ENCODE measurements at regions not wholly inside any gene's neighbourhood (a gene's known extent, or its start where the extent isn't known, plus 50 kb on each side); places are given as distances from the start of the nearest gene placed in this dataset.

- Histone ChIP-seq H3K4me1 (ENCODE audit: control insufficient read depth, insufficient read depth, low read length) (no peaks in the 10 kb centered on the region), H3K56ac (ENCODE audit: extremely low read depth, insufficient read depth, low read length) (no peak overlapping the region), H3K18ac (ENCODE audit: low read depth, low read length) (no peak overlapping the region), H2AK9ac (replicated peaks; ENCODE audit: low read depth, low read length, poor library complexity) (no peak overlapping the region), H2AFZ (replicated peaks; ENCODE audit: low read length, poor library complexity) (no peak overlapping the region), H3K9ac (ENCODE audit: low read depth, low read length) (no peak overlapping the region), H2AK5ac (ENCODE audit: low read depth, low read length) (no peak overlapping the region), H4K8ac (ENCODE audit: low read depth in 2 of 2, low read length in 2 of 2) (no peak overlapping the region), H3K4me2 (ENCODE audit: low read depth, low read length) (no peak overlapping the region), H3K4me3 (ENCODE audit: insufficient read depth, low read depth, low read length) (no peak overlapping the region), H3K14ac (replicated peaks; ENCODE audit: low read depth, low read length) (no peak overlapping the region), H4K5ac (ENCODE audit: low read depth, low read length) (no peak overlapping the region), H3K27ac (ENCODE audit: insufficient read depth, low read length) (no peak overlapping the region), H3K4ac (ENCODE audit: low read depth, low read length) (no peak overlapping the region), H4K91ac (ENCODE audit: insufficient read depth, low read depth, low read length) (no peak overlapping the region), H2BK15ac (ENCODE audit: low read depth, low read length) (no peak overlapping the region), H3K79me1 (ENCODE audit: low read depth in 1 of 2, low read length in 2 of 2) (no peaks in the 10 kb centered on the region), H2BK120ac (ENCODE audit: low read depth, low read length) (no peak overlapping the region), H3K23ac (ENCODE audit: low read depth, low read length) (no peak overlapping the region), H3K9me1 (ENCODE audit: insufficient read depth, low read length) (no peaks in the 10 kb centered on the region), H3K9me3 (ENCODE audit: control insufficient read depth, insufficient read depth, low read length) (no peaks in the 10 kb centered on the region), H3K36me3 (ENCODE audit: control insufficient read depth, insufficient read depth, low read length) (no peaks in the 10 kb centered on the region), H3K27me3 (ENCODE audit: control insufficient read depth, insufficient read depth, low read length) (peaks cover 5% of the 10 kb centered on the region), H2BK20ac (ENCODE audit: low read depth, low read length) (no peak overlapping the region), H4K20me1 (ENCODE audit: insufficient read depth, low read length) (no peaks in the 10 kb centered on the region), H2BK5ac (ENCODE audit: low read depth, low read length, poor library complexity, severe bottlenecking) (no peak overlapping the region)
- ChIA-PET POLR2A (ENCODE audit: unreplicated experiment) (no interaction called here), CTCF (no interaction called here)
- ATAC-seq (ENCODE audit: low read depth) (no peak), DNase-seq (no peak)
- no peak for TF ChIP-seq BHLHE40 (IDR thresholded peaks at IDR 0.05; ENCODE audit: low read depth, low read length)
- no peak for TF ChIP-seq RCOR1 (IDR thresholded peaks at IDR 0.05; ENCODE audit: insufficient replicate concordance, low read length)
- no peak for TF ChIP-seq CHD1 (IDR thresholded peaks at IDR 0.05; ENCODE audit: low read depth, low read length)
- TF ChIP-seq MAFK (IDR thresholded peaks at IDR 0.05; ENCODE audit: low read depth, low read length): no peak
- TF ChIP-seq, protein P1, sequence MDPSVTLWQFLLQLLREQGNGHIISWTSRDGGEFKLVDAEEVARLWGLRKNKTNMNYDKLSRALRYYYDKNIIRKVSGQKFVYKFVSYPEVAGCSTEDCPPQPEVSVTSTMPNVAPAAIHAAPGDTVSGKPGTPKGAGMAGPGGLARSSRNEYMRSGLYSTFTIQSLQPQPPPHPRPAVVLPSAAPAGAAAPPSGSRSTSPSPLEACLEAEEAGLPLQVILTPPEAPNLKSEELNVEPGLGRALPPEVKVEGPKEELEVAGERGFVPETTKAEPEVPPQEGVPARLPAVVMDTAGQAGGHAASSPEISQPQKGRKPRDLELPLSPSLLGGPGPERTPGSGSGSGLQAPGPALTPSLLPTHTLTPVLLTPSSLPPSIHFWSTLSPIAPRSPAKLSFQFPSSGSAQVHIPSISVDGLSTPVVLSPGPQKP (IDR thresholded peaks at IDR 0.05; ENCODE audit: borderline replicate concordance, low read depth, low read length): no peak
- in situ Hi-C loops (cut with MboI; ENCODE audit: low sequenced_read_pairs): no loop called here
- intact Hi-C loops (cut with micrococcal nuclease): no loop called here
- dilution Hi-C loops (cut with HindIII; ENCODE audit: low sequenced_read_pairs, unreplicated experiment): no loop called here
- no CpG with 5 or more reads among the region's 2 CpGs for whole genome bisulfite sequencing, 2 experiments (ENCODE audit: extremely low coverage in 2 of 2, insufficient read length in 1 of 2)
- BruUV-seq (replicated peaks): no TSS peak
These were observed 72.1 kb downstream of the OR13A1 start for GRCh38 chr10:45243261-45243660.
